ENCODE measurements at regions not wholly inside any gene's neighbourhood (a gene's known extent, or its start where the extent isn't known, plus 50 kb on each side); places are given as distances from the start of the nearest gene placed in this dataset.

DNA sequence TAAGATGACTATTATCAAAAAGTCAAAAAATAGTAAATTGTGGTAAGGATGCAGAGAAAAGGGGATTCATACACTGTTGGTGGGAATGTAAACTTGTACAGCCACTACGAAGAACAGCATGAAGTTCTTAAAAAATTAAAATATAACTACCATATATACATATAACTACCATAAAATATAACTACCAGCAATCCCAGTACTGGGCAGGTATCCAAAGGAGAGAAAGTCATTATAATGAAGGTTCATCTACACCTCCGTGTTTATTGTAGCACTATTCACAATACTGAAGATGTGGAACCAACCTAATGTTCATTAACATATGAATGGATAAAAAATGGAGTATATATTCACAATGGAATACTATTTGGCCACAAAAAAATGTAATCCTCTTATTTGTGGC is 360.9 kb upstream of the CT83 start:
- WGBS, 5 donors = 59 to 79% (median 72%) methylated on average over 2 of the region's 2 CpGs

GRCh38 chrX:116806288-116806802 is 343.6 kb upstream of the CT83 start:
- DNase-seq = no peak
- no peaks in the 10 kb centered on the region for H3K27me3 ChIP-seq (replicated peaks in 1 of 7)
- no peaks in the 10 kb centered on the region for H3K36me3 ChIP-seq
- no peaks in the 10 kb centered on the region for H3K9me3 ChIP-seq
- WGBS, 5 donors = 50 to 95% (median 89%) methylated on average over 1 of the region's 1 CpG
- intact Hi-C loops (cut with DNase I; ENCODE audit: low total_unique reads) = no loop called here
- H3K4me3 ChIP-seq = no peak overlapping the region
- TF ChIP-seq CTCF (IDR thresholded peaks at IDR 0.05 in 8 of 11, conservative IDR thresholded peaks at IDR 0.05 in 3 of 11) (no peak), POLR2A (IDR thresholded peaks at IDR 0.05) (no peak), POLR2AphosphoS5 (IDR thresholded peaks at IDR 0.05) (no peak)
- H3K27ac ChIP-seq = no peak overlapping the region
- no peaks in the 10 kb centered on the region for H3K4me1 ChIP-seq

More for the DNA sequence above, 360.9 kb upstream of the CT83 start:
- Histone ChIP-seq H3K4me1 (no peaks in the 10 kb centered on the region), H3K4me3 (no peak overlapping the region), H3K27ac (no peak overlapping the region), H3K36me3 (no peaks in the 10 kb centered on the region), H3K27me3 (replicated peaks in 1 of 7) (no peaks in the 10 kb centered on the region), H3K9me3 (no peaks in the 10 kb centered on the region)
- TF ChIP-seq POLR2A (IDR thresholded peaks at IDR 0.05) = no peak
- no peak for TF ChIP-seq POLR2AphosphoS5 (IDR thresholded peaks at IDR 0.05)
- no peak for TF ChIP-seq CTCF (IDR thresholded peaks at IDR 0.05 in 8 of 11, conservative IDR thresholded peaks at IDR 0.05 in 3 of 11)
- no peak for DNase-seq
- intact Hi-C loops (cut with DNase I; ENCODE audit: low total_unique reads) = no loop called here

DNA sequence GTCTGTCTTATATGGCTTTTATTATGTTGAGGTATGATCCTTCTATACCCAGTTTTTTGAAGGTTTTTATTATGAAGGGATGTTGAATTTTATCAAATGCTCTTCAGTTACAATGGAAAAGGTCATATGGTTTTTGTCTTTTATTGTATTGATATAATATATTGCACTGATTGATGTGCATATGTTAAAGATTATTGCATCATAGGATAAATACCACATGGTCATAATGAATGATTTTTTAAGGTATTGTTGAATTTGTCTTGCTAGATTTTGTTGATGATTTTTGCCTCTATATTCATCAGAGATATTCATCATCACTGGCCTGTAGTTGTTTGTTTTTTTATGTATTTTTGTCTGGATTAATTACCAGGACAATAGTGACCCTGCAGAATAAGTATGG is 339.2 kb upstream of the CT83 start:
- Histone ChIP-seq H3K36me3 (no peaks in the 10 kb centered on the region), H3K4me1 (no peaks in the 10 kb centered on the region), H3K4me3 (no peak overlapping the region), H3K27ac (no peak overlapping the region), H3K27me3 (replicated peaks in 1 of 7) (no peaks in the 10 kb centered on the region), H3K9me3 (no peaks in the 10 kb centered on the region)
- intact Hi-C loops (cut with DNase I; ENCODE audit: low total_unique reads) = no loop called here
- no peak for DNase-seq
- no peak for TF ChIP-seq POLR2AphosphoS5 (IDR thresholded peaks at IDR 0.05)
- TF ChIP-seq CTCF (IDR thresholded peaks at IDR 0.05 in 8 of 11, conservative IDR thresholded peaks at IDR 0.05 in 3 of 11) = no peak
- no peak for TF ChIP-seq POLR2A (IDR thresholded peaks at IDR 0.05)

DNA sequence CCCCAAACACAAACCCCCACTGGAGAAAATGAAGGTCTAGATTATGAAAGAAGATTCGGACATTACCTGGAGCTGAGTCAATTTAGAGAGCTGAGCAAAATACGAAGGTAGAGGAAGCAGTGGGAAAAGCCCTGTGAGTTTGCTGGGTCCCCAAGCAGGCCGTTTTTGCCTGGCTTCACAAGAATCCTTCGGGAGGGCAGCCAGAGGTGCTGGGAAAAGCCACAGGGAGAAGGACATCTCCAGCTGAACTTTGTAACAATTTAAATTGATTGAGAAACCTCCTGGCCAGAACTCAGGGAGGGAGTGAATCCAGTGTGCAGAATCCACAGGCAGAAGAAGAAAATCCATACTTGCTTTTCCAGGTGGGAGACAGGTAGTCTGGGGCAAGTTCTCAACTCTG is 319.1 kb upstream of the CT83 start:
- no peak for DNase-seq
- Histone ChIP-seq H3K36me3 (no peaks in the 10 kb centered on the region), H3K4me3 (no peak overlapping the region), H3K27ac (no peak overlapping the region), H3K27me3 (replicated peaks in 1 of 7) (no peaks in the 10 kb centered on the region), H3K4me1 (no peaks in the 10 kb centered on the region), H3K9me3 (peaks cover 0 to 26% (median 0%) of the 10 kb centered on the region in 8 donors)
- TF ChIP-seq CTCF (IDR thresholded peaks at IDR 0.05 in 8 of 11, conservative IDR thresholded peaks at IDR 0.05 in 3 of 11) = no peak
- TF ChIP-seq POLR2AphosphoS5 (IDR thresholded peaks at IDR 0.05) = no peak
- no peak for TF ChIP-seq POLR2A (IDR thresholded peaks at IDR 0.05)
- 42 to 82% (median 68%) methylated on average over 4 of the region's 4 CpGs for WGBS, 5 donors
- intact Hi-C loops (cut with DNase I; ENCODE audit: low total_unique reads) = no loop called here
